Vagina (tissue), 2 donors: ENCODE measurements at regions not wholly inside any gene's neighbourhood (a gene's known extent, or its start where the extent isn't known, plus 50 kb on each side); places are given as distances from the start of the nearest gene placed in this dataset.

Experiments
- DNase-seq, 2 donors: peaks; one replicate each; pipeline ENCODE4 v3.0.0-alpha.2; 2017; ENCODE audit errors: extremely low spot score in 2 of 2
- H3K27ac ChIP-seq: fragments of 200-600 bp; sonication (generic); one replicate; pipeline ENCODE4 v1.5.1; 2019
- H3K27me3 ChIP-seq: fragments of 200-600 bp; sonication (generic); one replicate; pipeline ENCODE4 v1.5.1; 2019
- H3K36me3 ChIP-seq, 2 donors: fragments of 200-600 bp; sonication (generic); one replicate each; pipeline ENCODE4 v1.5.1; 2017 to 2019
- H3K4me1 ChIP-seq: fragments of 200-600 bp; sonication (generic); one replicate; pipeline ENCODE4 v1.5.1; 2019
- H3K4me3 ChIP-seq, 2 donors: fragments of 200-600 bp; sonication (generic); 1 replicate in 1 of 2; 2 replicates in 1 of 2; pipeline ENCODE4 v1.5.1; 2016 to 2019
- H3K9me3 ChIP-seq: fragments of 200-600 bp; sonication (generic); one replicate; pipeline ENCODE4 v1.5.1; 2019
- CTCF ChIP-seq, 3 experiments: fragments of 450-650 bp in 2 of 3; fragments of 200-600 bp in 1 of 3; sonication (generic) in 1 of 3; IDR thresholded peaks; one replicate each; pipeline ENCODE4 v1.5.1; 2017 to 2019; ENCODE audit warnings: antibody characterized with exemption in 3 of 3, mild to moderate bottlenecking in 2 of 3, moderate library complexity in 2 of 3
- POLR2A ChIP-seq, 2 donors: fragments of 450-650 bp; IDR thresholded peaks; one replicate each; pipeline ENCODE4 v1.6.1; 2017; ENCODE audit warnings: antibody characterized with exemption in 2 of 2, mild to moderate bottlenecking in 2 of 2, moderate library complexity in 2 of 2
- POLR2AphosphoS5 ChIP-seq, 2 donors: sonication (generic); formaldehyde crosslinking; IDR thresholded peaks; one replicate each; pipeline ENCODE4 v1.9.0; 2017; ENCODE audit warnings: antibody characterized with exemption in 2 of 2, mild to moderate bottlenecking in 2 of 2, low read depth in 1 of 2; ENCODE audit not compliant: insufficient read depth in 1 of 2
- intact Hi-C: fragments of 100-400 bp; cut with DNase I; formaldehyde crosslinking; loops from one replicate; pipeline ENCODE4 v1.15.1; 2023

- DNase-seq: no peak
- no peak for TF ChIP-seq POLR2A (IDR thresholded peaks at IDR 0.05)
- TF ChIP-seq CTCF (IDR thresholded peaks at IDR 0.05): no peak
- TF ChIP-seq POLR2AphosphoS5 (IDR thresholded peaks at IDR 0.05; ENCODE audit: insufficient read depth in 1 of 2, low read depth in 1 of 2): no peak
- Histone ChIP-seq H3K27ac (no peak overlapping the region), H3K4me3 (no peak overlapping the region), H3K36me3 (no peaks in the 10 kb centered on the region), H3K9me3 (no peaks in the 10 kb centered on the region), H3K4me1 (peaks cover 12% of the 10 kb centered on the region), H3K27me3 (no peaks in the 10 kb centered on the region)
- intact Hi-C loops: no loop called here
Observed at GRCh38 chr2:9765611-9766531, 77.4 kb upstream of the TAF1B start.

GRCh38 chr2:9767656-9768281 is 75.5 kb upstream of the TAF1B start:
- H3K9me3 ChIP-seq: no peaks in the 10 kb centered on the region
- H3K4me3 ChIP-seq: no peak overlapping the region
- intact Hi-C loops: no loop called here
- TF ChIP-seq CTCF (IDR thresholded peaks at IDR 0.05) (no peak), POLR2AphosphoS5 (IDR thresholded peaks at IDR 0.05; ENCODE audit: insufficient read depth in 1 of 2, low read depth in 1 of 2) (no peak), POLR2A (IDR thresholded peaks at IDR 0.05) (no peak)
- no peak for DNase-seq
- H3K27me3 ChIP-seq: no peaks in the 10 kb centered on the region
- H3K36me3 ChIP-seq: no peaks in the 10 kb centered on the region
- H3K27ac ChIP-seq: no peak overlapping the region
- peaks cover 22% of the 10 kb centered on the region for H3K4me1 ChIP-seq

GRCh38 chr2:9768388-9768787 is 74.9 kb upstream of the TAF1B start:
- DNase-seq: no peak
- Histone ChIP-seq H3K27me3 (no peaks in the 10 kb centered on the region), H3K4me3 (no peak overlapping the region), H3K27ac (no peak overlapping the region), H3K9me3 (no peaks in the 10 kb centered on the region), H3K4me1 (peaks cover 22% of the 10 kb centered on the region), H3K36me3 (no peaks in the 10 kb centered on the region)
- no peak for TF ChIP-seq POLR2A (IDR thresholded peaks at IDR 0.05)
- TF ChIP-seq POLR2AphosphoS5 (IDR thresholded peaks at IDR 0.05; ENCODE audit: insufficient read depth in 1 of 2, low read depth in 1 of 2): no peak
- no peak for TF ChIP-seq CTCF (IDR thresholded peaks at IDR 0.05)
- intact Hi-C loops: no loop called here

GRCh38 chr2:9769171-9770005 is 73.9 kb upstream of the TAF1B start:
- Histone ChIP-seq H3K27ac (no peak overlapping the region), H3K36me3 (no peaks in the 10 kb centered on the region), H3K9me3 (no peaks in the 10 kb centered on the region), H3K27me3 (no peaks in the 10 kb centered on the region), H3K4me3 (no peak overlapping the region), H3K4me1 (peaks cover 22% of the 10 kb centered on the region)
- TF ChIP-seq POLR2AphosphoS5 (IDR thresholded peaks at IDR 0.05; ENCODE audit: insufficient read depth in 1 of 2, low read depth in 1 of 2) (no peak), CTCF (IDR thresholded peaks at IDR 0.05) (no peak), POLR2A (IDR thresholded peaks at IDR 0.05) (no peak)
- intact Hi-C loops: no loop called here
- no peak for DNase-seq
